Fibroblast of pulmonary artery (primary cell): ENCODE measurements at regions not wholly inside any gene's neighbourhood (a gene's known extent, or its start where the extent isn't known, plus 50 kb on each side); places are given as distances from the start of the nearest gene placed in this dataset.

Source experiments
- DNase-seq: peaks from one replicate; pipeline ENCODE4 v3.0.0-alpha.2; 2010; ENCODE audit warnings: low read depth
- H3K4me3 ChIP-seq: replicated peaks from 2 replicates; pipeline ENCODE4 v1.5.1; 2011; ENCODE audit warnings: low read depth, mild to moderate bottlenecking, control low read depth, low read length, moderate library complexity
- CTCF ChIP-seq: IDR thresholded peaks from 2 replicates; pipeline ENCODE4 v1.5.1; 2011; ENCODE audit warnings: mild to moderate bottlenecking, control low read depth, low read length, inconsistent platforms; ENCODE audit errors: missing control alignments

GRCh38 chr13:109394311-109394988 lies 391.9 kb downstream of the IRS2 start:
- no peak for DNase-seq
- TF ChIP-seq CTCF: no peak
- H3K4me3 ChIP-seq: no peak overlapping the region

- no peak for TF ChIP-seq CTCF
- no peak overlapping the region for H3K4me3 ChIP-seq
- DNase-seq: no peak
Measured at GRCh38 chr13:109393045-109393444, 393.3 kb downstream of the IRS2 start.

- DNase-seq: no peak
- TF ChIP-seq CTCF: no peak
- H3K4me3 ChIP-seq: no peak overlapping the region
Measured at GRCh38 chr13:109390391-109390790, 396.0 kb downstream of the IRS2 start.

GRCh38 chr13:109389892-109390345 lies 396.5 kb downstream of the IRS2 start:
- DNase-seq: peak; percentile 30
- no peak overlapping the region for H3K4me3 ChIP-seq
- no peak for TF ChIP-seq CTCF

GRCh38 chr13:109389456-109389855 lies 396.9 kb downstream of the IRS2 start:
- H3K4me3 ChIP-seq: no peak overlapping the region
- TF ChIP-seq CTCF: no peak
- DNase-seq: no peak

- no peak for TF ChIP-seq CTCF
- no peak for DNase-seq
- H3K4me3 ChIP-seq: no peak overlapping the region
Measured at GRCh38 chr13:109387471-109387870, 398.9 kb downstream of the IRS2 start.

- no peak overlapping the region for H3K4me3 ChIP-seq
- peak; percentile 8 for DNase-seq
- no peak for TF ChIP-seq CTCF
Measured at GRCh38 chr13:109385242-109385560, 401.2 kb downstream of the IRS2 start.
